Natural killer cell (primary cell): ENCODE measurements at regions not wholly inside any gene's neighbourhood (a gene's known extent, or its start where the extent isn't known, plus 50 kb on each side); places are given as distances from the start of the nearest gene placed in this dataset.

Experiments
- ATAC-seq, 3 donors: fragments of 150-1000 bp in 2 of 3; fragments of 200-7000 bp in 1 of 3; cut with Tn5 transposase; 1 replicate in 1 of 3; 2 replicates in 2 of 3; pipeline ENCODE4 v1.10.0; 2021; ENCODE audit warnings: mild to moderate bottlenecking in 2 of 3, moderate library complexity in 2 of 3
- DNase-seq, 2 donors: peaks; one replicate each; pipeline versions ENCODE4 v3.0.0 to v3.0.0-alpha.2; 2013 to 2021; ENCODE audit warnings: mixed read lengths in 1 of 2
- H3K27ac ChIP-seq: one replicate; pipeline ENCODE4 v1.5.1; 2013; ENCODE audit warnings: mild to moderate bottlenecking, low read length
- H3K27me3 ChIP-seq: one replicate; pipeline ENCODE4 v1.6.1; 2013; ENCODE audit warnings: low read length; ENCODE audit not compliant: control insufficient read depth, insufficient read depth
- H3K36me3 ChIP-seq: one replicate; pipeline ENCODE4 v1.6.1; 2013; ENCODE audit warnings: low read length; ENCODE audit not compliant: control insufficient read depth, insufficient read depth
- H3K4me1 ChIP-seq: one replicate; pipeline ENCODE4 v1.6.1; 2013; ENCODE audit warnings: low read length; ENCODE audit not compliant: control insufficient read depth, insufficient read depth
- H3K4me3 ChIP-seq: one replicate; pipeline ENCODE4 v1.5.1; 2013; ENCODE audit warnings: low read length
- H3K9me3 ChIP-seq: one replicate; pipeline ENCODE4 v1.6.1; 2013; ENCODE audit warnings: low read length; ENCODE audit not compliant: control insufficient read depth, insufficient read depth
- H3K27ac Mint-ChIP-seq, 2 donors: one replicate each; pipeline ENCODE4 v1.8.0; 2022; ENCODE audit warnings: mild to moderate bottlenecking in 2 of 2, mixed read lengths in 2 of 2, moderate library complexity in 1 of 2
- H3K27me3 Mint-ChIP-seq, 2 donors: one replicate each; pipeline ENCODE4 v1.8.0; 2022; ENCODE audit warnings: low read depth in 2 of 2, mixed read lengths in 2 of 2
- H3K36me3 Mint-ChIP-seq: one replicate; pipeline ENCODE4 v1.8.0; 2022; ENCODE audit warnings: mixed read lengths
- H3K4me1 Mint-ChIP-seq, 2 donors: one replicate each; pipeline ENCODE4 v1.8.0; 2022; ENCODE audit warnings: mixed read lengths in 2 of 2
- H3K4me3 Mint-ChIP-seq: one replicate; pipeline ENCODE4 v1.8.0; 2022; ENCODE audit warnings: mild to moderate bottlenecking, moderate library complexity, mixed read lengths
- H3K9me3 Mint-ChIP-seq, 2 donors: one replicate each; pipeline ENCODE4 v1.8.0; 2022; ENCODE audit warnings: mixed read lengths in 2 of 2
- WGBS: methylation state at CpG from one replicate; pipeline ENCODE4 v1.1.7; 2013; ENCODE audit warnings: missing lambda C conversion rate; ENCODE audit not compliant: insufficient coverage; 5-methylcytosine and 5-hydroxymethylcytosine counted together
- intact Hi-C: fragments of 100-400 bp; cut with micrococcal nuclease; formaldehyde crosslinking; loops from one replicate; pipeline ENCODE4 v1.14.2; 2022
- TF ChIP-seq, protein P1 (sequence below): fragments of 200-600 bp; IDR thresholded peaks from one replicate; pipeline ENCODE4 v1.8.0; 2022; ENCODE audit warnings: antibody characterized with exemption

DNA sequence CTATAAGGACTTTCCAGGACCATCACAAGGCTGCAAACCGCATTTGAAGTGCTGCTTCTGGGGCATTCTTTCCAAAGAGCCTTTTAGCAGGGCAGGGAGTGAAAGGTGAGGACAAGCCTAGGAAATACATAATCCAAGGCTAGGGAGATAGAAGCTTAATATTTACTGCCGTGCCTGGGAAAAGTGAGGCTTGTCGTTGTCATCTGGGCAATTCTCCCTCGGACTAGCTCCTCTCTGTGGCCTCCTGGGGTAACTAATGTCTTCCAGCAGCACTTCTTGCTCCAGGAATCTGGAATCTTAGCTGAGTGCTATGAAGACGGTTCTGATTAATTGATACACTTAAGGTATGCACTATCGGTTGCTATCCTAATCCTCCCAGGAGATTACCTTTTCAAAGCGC lies 69.3 kb upstream of the ATL2 start:
- Histone ChIP-seq H3K4me1 (no peaks in the 10 kb centered on the region), H3K36me3 (no peaks in the 10 kb centered on the region), H3K27me3 (peaks cover 2% of the 10 kb centered on the region), H3K4me3 (no peak overlapping the region), H3K27ac (no peak overlapping the region), H3K9me3 (no peaks in the 10 kb centered on the region)
- TF ChIP-seq, protein P1, sequence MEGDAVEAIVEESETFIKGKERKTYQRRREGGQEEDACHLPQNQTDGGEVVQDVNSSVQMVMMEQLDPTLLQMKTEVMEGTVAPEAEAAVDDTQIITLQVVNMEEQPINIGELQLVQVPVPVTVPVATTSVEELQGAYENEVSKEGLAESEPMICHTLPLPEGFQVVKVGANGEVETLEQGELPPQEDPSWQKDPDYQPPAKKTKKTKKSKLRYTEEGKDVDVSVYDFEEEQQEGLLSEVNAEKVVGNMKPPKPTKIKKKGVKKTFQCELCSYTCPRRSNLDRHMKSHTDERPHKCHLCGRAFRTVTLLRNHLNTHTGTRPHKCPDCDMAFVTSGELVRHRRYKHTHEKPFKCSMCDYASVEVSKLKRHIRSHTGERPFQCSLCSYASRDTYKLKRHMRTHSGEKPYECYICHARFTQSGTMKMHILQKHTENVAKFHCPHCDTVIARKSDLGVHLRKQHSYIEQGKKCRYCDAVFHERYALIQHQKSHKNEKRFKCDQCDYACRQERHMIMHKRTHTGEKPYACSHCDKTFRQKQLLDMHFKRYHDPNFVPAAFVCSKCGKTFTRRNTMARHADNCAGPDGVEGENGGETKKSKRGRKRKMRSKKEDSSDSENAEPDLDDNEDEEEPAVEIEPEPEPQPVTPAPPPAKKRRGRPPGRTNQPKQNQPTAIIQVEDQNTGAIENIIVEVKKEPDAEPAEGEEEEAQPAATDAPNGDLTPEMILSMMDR, result no peak
- WGBS, result 70% methylated on average over 7 of the region's 7 CpGs
- intact Hi-C loops, result no loop called here
- Mint-ChIP-seq H3K4me1 (no peaks in the 10 kb centered on the region), H3K36me3 (no peaks in the 10 kb centered on the region), H3K4me3 (no peak overlapping the region), H3K27ac (no peak overlapping the region), H3K27me3 (peaks cover 23 to 37% of the 10 kb centered on the region in 2 donors), H3K9me3 (no peaks in the 10 kb centered on the region)
- no peak for DNase-seq
- ATAC-seq, result no peak

DNA sequence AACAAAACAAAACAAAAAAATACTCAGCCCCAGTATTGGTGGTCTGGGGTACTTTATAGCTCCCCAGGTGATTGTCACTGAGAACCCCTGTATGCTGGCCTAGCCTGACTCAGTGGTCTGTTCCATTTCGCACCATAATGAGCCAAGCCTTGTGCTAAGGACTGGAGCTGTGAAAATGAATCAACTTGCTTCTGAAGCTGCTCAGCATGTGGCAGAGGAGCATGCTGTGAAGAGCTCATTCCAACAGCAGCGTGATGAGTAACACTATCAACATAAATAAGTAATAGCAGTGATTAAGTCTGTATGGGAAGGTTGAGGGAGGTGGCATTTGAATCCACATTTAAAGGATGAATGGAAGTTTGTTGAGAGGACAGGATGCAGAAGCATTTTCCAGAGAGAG lies 67.2 kb upstream of the ATL2 start:
- DNase-seq, result no peak
- intact Hi-C loops, result no loop called here
- no peaks in the 10 kb centered on the region for H3K9me3 ChIP-seq
- no peak overlapping the region for H3K27ac ChIP-seq
- H3K4me3 Mint-ChIP-seq, result no peak overlapping the region
- H3K27me3 ChIP-seq, result peaks cover 2% of the 10 kb centered on the region
- H3K4me3 ChIP-seq, result no peak overlapping the region
- 95% methylated on average over 1 of the region's 2 CpGs for WGBS
- no peaks in the 10 kb centered on the region for H3K36me3 Mint-ChIP-seq
- no peaks in the 10 kb centered on the region for H3K36me3 ChIP-seq
- H3K27me3 Mint-ChIP-seq, result peaks cover 29 to 47% of the 10 kb centered on the region in 2 donors
- no peaks in the 10 kb centered on the region for H3K4me1 Mint-ChIP-seq
- H3K4me1 ChIP-seq, result no peaks in the 10 kb centered on the region
- H3K27ac Mint-ChIP-seq, result no peak overlapping the region
- ATAC-seq, result no peak
- no peaks in the 10 kb centered on the region for H3K9me3 Mint-ChIP-seq
- TF ChIP-seq, protein P1, result no peak

DNA sequence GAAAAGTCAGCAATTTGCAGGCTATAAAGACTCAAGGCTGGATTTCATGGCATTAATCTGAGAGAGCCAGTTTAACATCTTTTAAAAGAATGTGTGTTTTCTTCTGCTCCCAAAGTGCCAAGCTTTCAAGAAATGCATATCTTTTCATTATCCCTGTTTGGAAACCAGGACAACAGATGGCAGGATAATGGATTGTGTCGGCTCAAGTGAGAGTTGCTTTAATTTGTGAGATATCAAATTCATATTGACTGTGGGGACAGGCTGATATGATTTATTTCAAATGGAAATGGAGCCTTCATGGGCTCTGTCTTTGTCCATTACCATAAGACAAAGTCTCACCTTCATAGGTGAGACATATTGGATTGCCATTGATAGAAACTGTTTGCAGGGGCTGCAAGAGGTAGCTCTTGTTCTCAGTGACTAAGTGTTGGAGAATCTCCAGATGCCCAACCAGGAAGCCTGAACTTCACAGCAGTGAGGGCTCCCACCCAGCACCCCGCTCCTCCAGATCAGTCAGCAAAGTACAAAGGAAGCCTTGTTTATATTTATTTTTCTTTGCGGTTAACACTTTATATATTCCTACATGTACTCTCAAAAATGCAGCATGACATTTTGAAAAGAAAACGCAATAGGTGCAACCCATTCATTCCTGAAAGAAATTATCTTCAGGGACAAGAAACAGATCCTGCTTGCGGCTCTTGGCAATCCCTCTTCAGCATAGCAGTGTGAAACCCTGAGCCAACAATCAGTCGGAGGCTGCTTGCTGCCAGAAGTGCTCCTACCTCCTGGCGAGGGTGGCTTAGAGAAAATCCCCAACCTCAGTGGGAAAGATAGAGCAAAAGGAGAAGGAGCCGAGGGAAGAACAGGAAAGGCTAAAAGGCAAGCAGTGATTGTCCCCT lies 65.8 kb upstream of the ATL2 start:
- Histone ChIP-seq H3K27ac (no peak overlapping the region), H3K27me3 (no peaks in the 10 kb centered on the region), H3K9me3 (no peaks in the 10 kb centered on the region), H3K4me1 (no peaks in the 10 kb centered on the region), H3K36me3 (no peaks in the 10 kb centered on the region), H3K4me3 (no peak overlapping the region)
- Mint-ChIP-seq H3K36me3 (no peaks in the 10 kb centered on the region), H3K27me3 (peaks cover 36 to 58% of the 10 kb centered on the region in 2 donors), H3K4me1 (no peaks in the 10 kb centered on the region), H3K4me3 (no peak overlapping the region), H3K27ac (no peak overlapping the region), H3K9me3 (no peaks in the 10 kb centered on the region)
- intact Hi-C loops, result no loop called here
- DNase-seq (no peak), ATAC-seq (no peak)
- TF ChIP-seq, protein P1, result no peak
- 61% methylated on average over 8 of the region's 8 CpGs for WGBS

DNA sequence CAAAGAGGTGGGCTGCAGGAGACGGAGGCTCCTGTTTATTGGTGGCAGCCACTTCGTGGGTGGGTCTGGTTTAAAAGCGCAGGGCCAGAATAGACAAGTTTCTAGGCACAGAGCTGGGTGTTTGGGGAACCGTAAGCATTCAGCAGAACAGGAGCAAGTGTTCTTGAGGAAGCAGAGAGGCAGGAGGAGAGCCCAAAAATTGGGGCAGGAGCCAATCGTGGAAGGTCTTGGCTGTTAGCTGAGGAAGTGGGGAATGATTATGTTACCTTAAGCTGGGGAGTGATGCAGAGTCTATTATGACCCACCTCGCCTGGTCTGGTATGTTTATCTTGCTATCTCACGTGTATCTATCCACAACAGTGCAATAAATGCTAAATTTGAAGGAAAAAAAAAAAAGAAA lies 64.3 kb upstream of the ATL2 start:
- H3K27me3 Mint-ChIP-seq, result peaks cover 38 to 52% of the 10 kb centered on the region in 2 donors
- no peaks in the 10 kb centered on the region for H3K9me3 Mint-ChIP-seq
- H3K27me3 ChIP-seq, result no peaks in the 10 kb centered on the region
- no peaks in the 10 kb centered on the region for H3K4me1 Mint-ChIP-seq
- WGBS, result 88% methylated on average over 5 of the region's 7 CpGs
- no peak overlapping the region for H3K4me3 ChIP-seq
- H3K27ac Mint-ChIP-seq, result no peak overlapping the region
- no peaks in the 10 kb centered on the region for H3K36me3 ChIP-seq
- no peak for ATAC-seq
- intact Hi-C loops, result no loop called here
- no peak for DNase-seq
- no peak overlapping the region for H3K27ac ChIP-seq
- no peaks in the 10 kb centered on the region for H3K9me3 ChIP-seq
- TF ChIP-seq, protein P1, result no peak
- H3K4me1 ChIP-seq, result no peaks in the 10 kb centered on the region
- H3K36me3 Mint-ChIP-seq, result no peaks in the 10 kb centered on the region
- H3K4me3 Mint-ChIP-seq, result no peak overlapping the region
